GM19463 (cell line): ENCODE measurements at regions not wholly inside any gene's neighbourhood (a gene's known extent, or its start where the extent isn't known, plus 50 kb on each side); places are given as distances from the start of the nearest gene placed in this dataset.

Source experiments
- ATAC-seq: cut with Tn5 transposase; IDR thresholded peaks from one replicate; pipeline ENCODE4 v1.9.1; 2021; ENCODE audit warnings: mild to moderate bottlenecking, moderate library complexity; ENCODE audit not compliant: unreplicated experiment

DNA sequence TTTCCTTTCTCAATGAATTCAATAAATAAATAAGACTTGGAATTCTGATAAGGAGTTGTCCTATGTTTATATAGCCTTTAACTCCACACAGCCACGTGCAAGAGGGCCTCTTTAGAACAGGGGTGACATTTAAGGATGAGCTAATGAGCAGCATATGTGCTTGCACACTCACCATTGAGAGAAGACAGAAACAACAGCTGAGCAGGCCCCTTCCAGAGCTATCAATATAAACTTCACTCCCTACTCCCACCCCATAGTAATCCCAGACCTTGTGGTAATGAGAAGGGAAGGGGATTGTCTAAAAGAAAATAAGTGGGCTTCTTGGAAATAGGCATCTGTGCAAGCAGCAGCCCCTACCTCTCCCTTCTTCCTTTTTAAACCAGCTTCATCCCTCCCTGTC, 176.0 kb downstream of the SEC16B start:
- ATAC-seq: peak; percentile 3

DNA sequence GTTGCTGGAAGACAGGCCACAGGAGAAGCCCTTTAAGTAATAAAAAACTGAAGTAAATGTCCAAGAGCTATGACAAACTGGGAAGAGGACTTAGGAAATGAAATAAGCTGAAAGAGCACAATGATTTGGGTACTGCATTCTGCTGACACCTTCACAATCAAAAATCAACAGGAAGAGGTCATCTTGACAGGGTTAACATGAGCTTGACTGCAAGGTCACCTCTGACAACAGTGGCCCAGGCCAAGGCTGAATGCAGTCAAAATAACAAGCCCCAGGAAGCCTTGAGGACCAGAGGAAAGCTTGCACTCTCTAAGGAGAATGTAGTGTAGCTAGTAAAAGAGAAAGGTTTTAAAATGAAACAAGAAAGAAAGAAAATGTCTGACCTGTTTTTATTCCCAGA, 179.3 kb downstream of the SEC16B start:
- no peak for ATAC-seq

DNA sequence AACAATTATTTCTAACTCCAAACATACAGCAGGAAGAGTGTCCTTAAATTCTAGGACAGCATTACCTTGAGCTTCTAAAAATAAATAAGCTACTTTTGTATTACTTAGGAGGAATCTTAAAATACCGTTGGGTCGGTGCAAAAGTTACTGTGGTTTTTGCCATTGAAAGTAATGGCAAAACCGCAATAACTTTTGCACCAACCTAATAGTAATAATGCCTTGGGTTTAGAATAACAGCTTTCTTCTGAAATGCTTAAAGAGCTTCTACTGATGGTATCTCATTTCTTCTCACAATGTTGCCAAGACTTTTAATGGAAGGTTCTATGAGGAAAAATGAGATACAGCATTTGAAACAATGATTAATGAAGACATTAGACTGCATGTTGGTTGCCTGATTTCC, 179.9 kb downstream of the SEC16B start:
- ATAC-seq: no peak

DNA sequence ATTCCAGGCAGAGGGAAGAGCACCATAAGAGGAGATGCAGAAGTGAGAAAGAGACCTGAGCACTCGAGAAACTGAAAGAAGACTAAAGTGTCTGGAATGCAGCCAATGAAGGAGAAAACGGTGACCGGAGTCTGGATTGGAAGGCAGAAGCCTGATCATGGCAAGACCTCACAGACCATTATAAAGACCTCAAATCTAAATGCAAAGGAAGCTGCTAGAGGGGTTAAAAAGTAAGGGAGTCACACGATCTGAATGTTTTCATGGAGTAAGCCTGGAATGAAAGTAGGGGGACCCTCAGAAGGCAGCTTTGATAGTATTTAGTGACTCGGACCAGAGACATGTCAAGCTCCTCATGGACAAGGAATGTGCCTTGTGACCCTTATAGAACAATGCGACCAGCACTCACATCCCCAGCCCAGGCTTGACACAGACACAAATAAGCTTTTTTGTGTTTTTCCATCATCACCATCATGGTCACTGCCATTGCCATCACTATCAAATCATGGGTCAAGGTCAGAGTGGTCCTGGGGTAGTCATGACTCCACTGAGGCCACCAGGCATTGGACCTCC, 183.6 kb downstream of the SEC16B start:
- ATAC-seq: no peak

DNA sequence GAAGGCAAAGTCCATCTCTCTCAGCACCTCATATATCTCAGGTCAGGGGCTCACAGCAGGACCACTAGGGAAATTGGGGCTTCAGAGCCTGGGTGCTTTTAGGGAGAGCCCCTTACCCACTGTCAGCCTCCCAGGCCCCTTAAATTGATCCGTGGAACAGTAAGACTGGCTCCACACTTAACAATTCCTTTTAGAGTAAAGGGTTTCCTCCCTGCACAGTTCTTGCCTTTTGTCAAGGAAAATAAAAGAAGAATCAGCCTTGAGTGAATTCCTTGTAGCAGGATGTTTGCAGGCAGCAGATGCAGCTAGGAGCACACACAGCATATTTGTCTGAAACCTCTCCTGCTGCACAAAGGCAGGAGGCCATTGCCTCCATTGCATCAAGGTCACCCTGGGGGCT, 184.9 kb downstream of the SEC16B start:
- no peak for ATAC-seq

DNA sequence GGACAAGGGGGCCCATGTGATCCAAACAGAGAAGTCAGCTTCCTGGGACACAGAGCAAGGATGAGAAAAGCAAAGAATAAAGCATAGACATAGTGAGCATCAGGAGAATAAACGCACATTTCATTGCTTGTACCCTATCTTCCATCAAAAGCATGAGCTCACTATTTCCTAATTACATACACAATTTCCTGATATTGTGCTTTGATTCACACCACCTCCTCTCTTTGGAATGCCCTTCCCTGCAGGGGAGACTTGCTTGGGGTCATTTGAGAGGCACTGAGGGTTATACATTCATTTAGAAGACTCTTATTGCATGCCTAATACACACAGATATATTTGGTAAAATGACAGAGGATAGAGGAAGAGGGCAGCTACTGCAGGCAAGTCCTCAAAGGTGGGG, 185.4 kb downstream of the SEC16B start:
- no peak for ATAC-seq

DNA sequence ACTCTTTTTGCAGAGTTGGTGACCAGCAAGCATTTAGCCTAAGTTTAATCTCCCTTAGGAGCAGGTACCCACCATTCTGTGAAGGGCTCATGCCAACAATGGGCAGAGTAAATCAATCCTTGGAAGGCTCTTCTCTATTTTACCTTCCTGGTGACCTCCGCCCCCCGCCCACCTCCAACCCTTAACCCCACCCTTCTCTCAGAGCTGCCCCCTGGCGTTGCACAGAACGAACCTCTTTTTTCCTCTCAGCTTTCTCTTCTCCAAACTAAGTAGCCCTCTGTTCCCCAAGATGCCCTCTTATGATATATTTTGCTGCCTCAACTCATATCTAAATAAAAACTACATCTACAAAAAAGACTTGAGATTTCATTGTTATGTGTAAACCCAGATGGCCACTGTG, 186.8 kb downstream of the SEC16B start:
- no peak for ATAC-seq

DNA sequence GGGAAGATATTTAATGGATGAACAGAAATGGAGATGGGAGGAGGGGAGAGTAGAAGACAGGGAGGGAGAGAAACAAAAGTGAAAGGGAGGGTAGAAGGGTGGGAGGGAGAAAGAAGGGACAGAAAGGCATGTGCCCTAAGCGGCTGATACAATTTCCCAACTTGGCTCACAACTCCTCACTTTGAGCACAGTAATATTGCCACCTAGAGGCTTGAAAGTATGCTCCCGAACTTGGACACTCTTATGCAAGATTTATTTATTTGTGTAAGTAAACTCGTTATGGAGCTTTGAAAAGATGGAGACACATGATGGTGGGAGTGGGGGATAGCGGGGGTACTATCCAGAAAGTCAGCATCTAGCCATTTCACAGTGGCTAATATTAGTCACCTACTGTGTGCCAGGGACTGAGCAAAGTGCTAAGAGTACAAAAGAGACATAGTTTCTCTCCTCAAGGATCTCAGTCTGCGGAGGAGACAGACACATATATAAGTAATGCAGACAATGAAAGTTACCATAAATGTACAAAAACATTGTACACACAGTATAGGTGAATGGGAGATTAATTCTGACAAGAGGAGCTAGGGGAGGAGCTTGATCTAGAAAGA, 189.7 kb downstream of the SEC16B start:
- ATAC-seq: peak; percentile 54

DNA sequence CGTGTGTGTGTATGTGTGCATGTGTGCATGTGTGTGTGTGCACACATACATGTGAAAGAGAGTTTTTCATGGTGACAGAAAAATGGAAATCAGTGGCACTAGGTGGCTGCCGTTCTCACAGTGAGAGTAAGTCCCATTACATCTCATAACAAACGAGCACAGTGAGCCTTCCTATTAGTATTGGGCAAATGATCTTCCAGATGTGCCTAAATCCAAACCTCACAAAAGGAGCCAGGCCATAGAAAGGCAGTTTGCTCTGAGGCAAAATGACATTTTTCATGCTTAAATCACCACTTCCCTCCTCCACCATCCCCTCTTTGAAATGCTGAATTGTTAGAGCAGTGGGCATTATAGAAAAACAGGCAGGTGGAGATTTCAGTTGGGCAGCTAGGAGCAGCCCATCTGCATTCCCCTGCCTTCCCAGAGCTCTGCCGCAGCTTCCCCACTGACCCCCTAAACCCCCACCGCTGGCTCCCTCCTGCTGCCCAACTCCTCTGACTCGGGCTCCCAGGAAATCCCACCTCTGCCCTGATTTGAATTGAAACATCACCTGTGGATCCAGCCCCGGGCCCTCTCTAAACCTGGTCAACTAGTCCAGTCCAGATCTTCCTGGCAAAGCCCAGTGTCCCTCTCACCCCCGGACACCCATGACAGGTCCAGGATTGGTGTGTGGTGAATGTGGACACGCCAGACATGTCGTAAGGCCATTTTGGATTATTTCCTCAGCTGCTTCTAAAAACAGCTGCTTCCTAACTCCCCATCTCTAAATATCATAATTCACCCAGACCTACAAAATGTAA, 190.5 kb downstream of the SEC16B start:
- no peak for ATAC-seq

DNA sequence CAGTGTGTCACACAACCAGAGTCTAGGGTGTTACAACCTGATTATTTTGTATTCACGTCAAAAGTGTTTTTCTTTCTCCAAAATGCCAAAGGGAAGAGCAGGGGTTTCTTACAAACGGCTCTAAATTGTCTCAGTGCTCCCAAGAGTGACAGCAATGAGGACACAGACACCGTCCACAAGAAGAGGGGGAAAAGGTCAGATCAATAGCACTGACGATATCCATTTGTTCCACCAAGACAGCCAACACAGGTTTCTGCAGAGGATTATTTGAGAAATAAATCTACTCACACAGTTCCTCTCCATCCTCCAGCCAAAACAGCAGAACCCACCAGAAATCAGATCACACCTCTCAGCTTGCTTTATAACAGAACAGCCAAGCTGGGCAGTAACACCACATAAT, 193.9 kb downstream of the SEC16B start:
- ATAC-seq: no peak

DNA sequence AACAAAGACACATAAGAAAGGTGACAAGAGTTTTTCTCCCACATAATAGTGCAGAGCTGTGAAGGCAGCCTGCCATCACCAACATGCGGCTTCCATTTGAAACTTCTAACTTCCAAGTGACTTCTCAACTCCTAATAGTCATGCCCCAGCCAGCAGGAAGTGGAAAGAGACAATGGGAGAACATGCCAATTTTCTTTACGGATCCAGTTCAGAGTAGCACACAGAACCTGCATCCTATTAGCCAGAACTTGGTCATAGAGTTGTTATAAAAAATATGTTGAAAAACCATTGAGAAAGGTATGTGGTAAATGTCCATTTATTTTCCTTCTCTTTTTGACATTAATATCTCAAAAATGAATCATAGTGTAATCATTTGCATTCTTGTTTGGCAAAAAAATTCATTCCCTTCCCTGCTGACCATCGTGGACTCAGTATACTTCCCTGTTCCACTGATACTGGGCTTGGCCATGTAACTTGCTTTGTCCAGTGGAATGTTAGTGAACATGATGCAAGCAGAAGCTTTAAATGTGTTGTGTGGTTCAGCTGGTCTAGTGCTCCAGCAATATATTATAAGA, 197.4 kb downstream of the SEC16B start:
- no peak for ATAC-seq

DNA sequence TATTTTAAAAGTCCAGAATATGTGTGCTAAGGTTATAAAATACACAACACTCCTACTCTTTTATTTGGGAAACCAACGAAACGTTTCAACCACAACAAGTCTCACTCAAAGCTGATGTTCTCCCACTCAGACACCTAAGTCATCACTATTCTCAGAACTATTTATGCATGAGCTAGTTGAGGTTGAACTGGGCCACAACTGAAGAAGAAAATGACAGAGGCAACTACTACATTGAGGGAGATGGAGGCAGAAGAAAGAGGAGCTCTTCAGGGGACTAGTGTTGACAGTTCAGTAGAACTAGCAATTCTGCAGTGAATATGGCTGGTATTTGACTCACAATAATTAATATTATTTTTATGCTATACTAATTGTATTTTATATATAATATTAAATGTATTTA, 198.2 kb downstream of the SEC16B start:
- ATAC-seq: no peak

DNA sequence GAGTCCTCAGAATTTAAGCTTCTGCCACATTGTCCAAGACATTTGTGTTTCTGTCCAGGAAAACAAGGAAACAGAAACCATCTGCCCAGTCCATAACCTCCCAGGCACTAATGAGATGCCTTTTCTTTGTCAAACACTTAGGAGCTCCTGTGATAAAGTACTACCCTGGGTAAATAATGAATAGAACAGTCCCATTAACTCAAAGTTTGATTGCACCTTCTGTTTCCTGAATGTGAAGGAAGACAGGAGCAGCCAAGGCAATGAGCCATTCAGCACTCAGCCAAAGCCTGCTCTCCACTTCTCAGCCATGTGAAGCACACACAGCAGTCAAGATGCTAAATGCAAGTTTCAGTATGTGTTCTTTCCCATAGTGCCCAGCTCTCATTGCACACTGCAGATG, 199.8 kb downstream of the SEC16B start:
- ATAC-seq: no peak

DNA sequence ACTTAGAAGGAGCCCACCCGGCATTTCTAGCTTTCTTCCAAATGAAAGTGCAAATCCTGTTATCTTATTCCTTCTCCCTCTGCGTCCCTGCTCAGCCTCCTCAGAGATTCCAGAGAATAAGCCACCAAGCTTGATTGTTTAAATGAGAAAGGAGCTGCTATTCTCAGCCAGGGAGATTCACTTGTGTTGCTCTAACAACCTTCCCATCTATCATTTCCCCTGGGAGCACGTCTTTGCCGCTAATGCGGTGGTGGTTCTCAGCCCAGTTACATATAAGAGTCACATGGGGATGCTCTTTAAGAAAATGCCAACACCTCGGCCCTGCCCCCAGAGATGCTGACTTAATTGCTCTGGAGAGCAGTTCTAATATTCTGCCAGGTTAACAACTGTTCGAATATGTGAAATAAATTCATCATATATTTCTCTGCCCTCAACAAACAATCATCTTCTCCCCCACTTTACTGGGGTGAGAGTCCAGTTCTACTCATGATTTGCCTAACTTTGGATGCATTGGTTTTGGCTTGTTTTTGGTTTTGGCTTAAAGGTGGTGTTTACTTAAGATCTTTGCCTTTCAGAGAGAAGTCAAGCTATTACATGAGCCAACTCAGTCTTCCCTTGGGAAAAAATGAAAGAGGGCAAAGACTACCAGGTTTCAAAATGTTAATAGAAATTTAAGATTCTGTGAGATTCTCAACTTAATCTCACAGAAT, 213.9 kb downstream of the SEC16B start:
- no peak for ATAC-seq

DNA sequence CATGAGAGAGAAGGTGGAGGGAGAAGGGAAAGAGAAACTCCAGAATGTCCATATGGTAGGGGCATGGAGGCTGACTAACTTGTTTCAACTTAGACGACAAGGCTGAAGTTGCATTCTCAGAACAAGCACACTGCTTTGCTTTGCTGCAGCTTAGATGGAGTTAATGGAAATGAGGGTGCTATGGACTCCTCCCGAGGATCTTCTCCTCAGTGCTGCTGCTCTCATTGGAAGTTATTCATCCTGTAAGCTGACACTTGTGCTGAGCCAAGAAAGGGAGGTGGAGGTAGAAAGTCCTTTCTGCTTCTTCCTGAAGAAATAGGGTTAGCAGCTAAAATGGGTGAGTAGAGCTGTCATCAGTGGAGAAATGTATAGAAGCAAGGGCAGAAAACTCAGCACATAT, 215.3 kb downstream of the SEC16B start:
- ATAC-seq: no peak

DNA sequence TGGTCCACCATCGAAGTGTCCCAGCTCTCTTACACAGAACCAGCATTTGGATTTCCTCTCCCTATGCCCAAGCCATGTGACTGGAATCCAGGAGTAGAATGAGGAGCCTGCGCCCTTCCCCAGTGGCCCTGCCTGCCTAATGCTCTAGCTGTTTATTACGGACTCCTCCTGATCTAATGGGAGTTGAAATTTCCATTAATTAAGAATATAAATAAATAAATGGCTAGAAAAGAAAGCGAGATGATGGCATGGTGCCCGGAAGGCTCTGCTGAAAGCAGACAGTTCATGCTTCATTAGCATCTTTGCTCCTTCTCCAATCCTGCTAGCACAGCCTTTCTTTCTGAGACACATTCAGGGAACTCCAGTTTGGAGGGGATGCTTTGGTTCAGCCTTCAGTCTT, 216.2 kb downstream of the SEC16B start:
- no peak for ATAC-seq

DNA sequence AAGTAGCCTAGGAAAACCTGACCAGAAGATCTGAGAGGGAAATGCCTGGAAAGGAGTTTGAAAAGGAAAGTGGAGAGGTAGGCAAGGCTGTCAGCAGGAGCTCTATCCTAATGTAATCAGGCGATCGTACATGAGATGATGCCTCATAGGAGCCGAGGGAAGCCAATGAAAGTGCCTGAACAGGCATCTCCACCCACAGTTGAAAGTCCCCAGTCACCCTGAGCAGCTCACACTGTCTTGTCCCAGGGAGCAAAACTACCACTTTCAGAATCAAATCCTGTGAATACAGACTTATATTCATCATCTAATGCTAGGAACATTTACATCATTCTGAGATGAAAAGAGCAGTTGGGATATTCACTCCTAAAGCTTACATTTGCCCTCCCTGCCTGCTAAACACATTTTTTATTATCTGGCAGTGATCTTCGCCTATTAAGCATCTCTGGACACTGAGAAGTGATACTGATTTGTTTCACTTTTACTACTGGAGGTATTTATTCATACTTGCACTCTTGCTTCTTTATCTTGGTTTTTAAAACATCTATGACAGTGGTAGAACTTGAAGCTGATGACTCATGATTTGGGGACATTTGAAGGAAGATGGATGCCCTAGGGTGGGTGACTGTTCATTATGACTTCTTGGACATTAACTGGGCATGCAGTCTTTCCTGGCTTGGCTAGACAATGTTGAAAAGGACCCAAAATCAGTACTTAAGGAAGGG, 221.6 kb downstream of the SEC16B start:
- ATAC-seq: no peak

DNA sequence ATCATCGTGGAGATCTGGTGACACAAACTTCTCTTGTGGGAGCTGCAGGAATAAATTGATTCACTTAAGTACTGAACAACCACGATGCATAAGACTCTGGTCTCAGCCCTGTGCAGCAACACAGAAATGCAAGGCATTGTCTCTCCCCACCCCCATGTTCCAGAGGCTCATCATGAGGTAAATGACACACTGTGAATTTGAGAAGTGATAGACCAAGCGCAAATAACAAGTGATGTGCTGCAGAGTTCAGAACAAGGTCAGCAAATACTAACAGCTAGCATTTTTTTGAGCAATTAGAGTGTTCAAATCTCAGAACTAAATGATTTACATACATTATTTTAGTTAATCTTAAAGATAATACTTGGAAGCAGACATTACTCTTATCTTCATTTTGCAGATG, 223.7 kb downstream of the SEC16B start:
- ATAC-seq: no peak

DNA sequence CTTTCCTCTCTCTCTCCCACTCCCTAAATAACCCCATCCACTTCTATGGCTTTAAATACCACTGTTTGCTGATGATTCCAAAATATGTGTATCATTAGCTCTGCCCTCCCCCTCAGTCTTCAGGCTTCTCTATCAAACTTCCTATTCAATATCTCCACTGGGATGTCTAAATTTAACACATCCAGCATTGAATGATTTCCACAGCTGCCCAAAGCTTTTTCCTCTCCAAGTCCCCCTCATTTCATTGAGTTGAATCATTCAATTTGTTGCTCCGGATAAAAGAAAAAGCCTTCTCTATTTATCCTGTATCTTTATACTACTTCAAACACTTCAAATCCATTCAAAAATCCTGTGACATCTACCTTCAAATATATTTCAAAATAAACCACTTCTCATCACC, 225.0 kb downstream of the SEC16B start:
- ATAC-seq: no peak

DNA sequence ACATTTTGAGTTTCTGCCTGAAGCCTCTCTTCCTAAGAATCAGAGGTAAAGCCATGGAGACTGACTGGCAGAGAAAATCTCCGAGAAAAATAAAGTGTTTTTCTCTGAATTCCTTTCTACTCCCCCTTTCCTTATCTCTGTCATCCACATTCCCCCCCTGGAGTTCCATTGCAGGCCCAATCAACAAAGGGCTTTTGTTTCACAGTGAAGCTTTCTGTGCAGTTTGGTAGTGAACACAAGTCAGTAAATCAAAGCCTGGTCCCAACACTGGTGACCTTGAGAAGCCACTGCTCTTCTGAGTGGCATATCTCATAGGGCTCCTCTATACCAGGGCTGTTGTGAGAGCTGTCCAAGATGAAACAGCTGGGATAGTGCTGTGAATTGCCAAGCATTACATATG, 228.4 kb downstream of the SEC16B start:
- ATAC-seq: no peak

DNA sequence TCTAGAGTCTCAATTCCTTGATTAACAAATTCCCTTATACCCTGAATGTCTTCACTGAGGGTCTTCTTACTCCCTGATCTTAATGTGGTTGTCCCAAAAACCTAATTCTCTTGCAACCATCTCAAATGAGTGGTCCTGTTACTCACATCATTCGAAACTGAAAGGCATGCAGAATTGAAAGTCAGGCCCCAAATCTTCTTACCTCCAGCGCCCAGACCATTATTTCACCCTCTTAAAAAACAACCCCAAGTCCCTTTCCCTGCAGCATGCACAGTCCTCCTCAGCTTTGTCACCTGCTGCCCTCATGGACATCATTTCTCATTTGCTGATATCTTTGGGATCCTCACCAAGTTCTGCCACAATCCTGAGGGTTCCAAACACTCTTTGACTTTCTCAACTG, 230.1 kb downstream of the SEC16B start:
- ATAC-seq: no peak
